GM23338 (cell line): ENCODE measurements at regions not wholly inside any gene's neighbourhood (a gene's known extent, or its start where the extent isn't known, plus 50 kb on each side); places are given as distances from the start of the nearest gene placed in this dataset.

ENCODE experiments used
- CREB1 ChIP-seq: fragments of 250-450 bp; sonication (Bioruptor Pico); IDR thresholded peaks from 2 replicates; pipeline ENCODE4 v1.5.0; 2020; ENCODE audit warnings: low read depth, mild to moderate bottlenecking, moderate library complexity
- ETS1 ChIP-seq: IDR thresholded peaks from 2 replicates; pipeline ENCODE4 v1.6.1; 2016; ENCODE audit warnings: antibody characterized with exemption
- EZH2 ChIP-seq: fragments of 200-600 bp; sonication (generic); IDR thresholded peaks from one replicate; pipeline ENCODE4 v1.8.0; 2017; ENCODE audit warnings: antibody characterized with exemption, mild to moderate bottlenecking, low read depth; ENCODE audit not compliant: unreplicated experiment
- EZH2phosphoT487 ChIP-seq: fragments of 200-600 bp; sonication (generic); IDR thresholded peaks from one replicate; pipeline ENCODE4 v1.8.1; 2018; ENCODE audit warnings: antibody characterized with exemption; ENCODE audit not compliant: unreplicated experiment
- JUNB ChIP-seq: IDR thresholded peaks from one replicate; pipeline ENCODE4 v1.6.1; 2016; ENCODE audit warnings: antibody characterized with exemption; ENCODE audit not compliant: unreplicated experiment
- POLR2AphosphoS5 ChIP-seq: IDR thresholded peaks from 2 replicates; pipeline ENCODE4 v1.6.1; 2016; ENCODE audit warnings: antibody characterized with exemption, low read depth
- REST ChIP-seq: IDR thresholded peaks from one replicate; pipeline ENCODE4 v1.6.1; 2018; ENCODE audit warnings: antibody characterized with exemption; ENCODE audit not compliant: unreplicated experiment
- ZNF331 ChIP-seq: fragments of 250-450 bp; sonication (Bioruptor Pico); IDR thresholded peaks from 2 replicates; pipeline ENCODE4 v1.5.0; 2020; ENCODE audit warnings: low read depth, mild to moderate bottlenecking, moderate library complexity
- TF ChIP-seq, protein P1 (sequence below), 2 experiments: fragments of 200-600 bp in 1 of 2; sonication (generic) in 1 of 2; conservative IDR thresholded peaks; 2 replicates each; pipeline versions ENCODE4 v1.5.1 to v1.6.1; 2016 to 2017; ENCODE audit warnings: antibody characterized with exemption in 2 of 2, low read depth in 2 of 2, mild to moderate bottlenecking in 2 of 2, moderate library complexity in 1 of 2

DNA sequence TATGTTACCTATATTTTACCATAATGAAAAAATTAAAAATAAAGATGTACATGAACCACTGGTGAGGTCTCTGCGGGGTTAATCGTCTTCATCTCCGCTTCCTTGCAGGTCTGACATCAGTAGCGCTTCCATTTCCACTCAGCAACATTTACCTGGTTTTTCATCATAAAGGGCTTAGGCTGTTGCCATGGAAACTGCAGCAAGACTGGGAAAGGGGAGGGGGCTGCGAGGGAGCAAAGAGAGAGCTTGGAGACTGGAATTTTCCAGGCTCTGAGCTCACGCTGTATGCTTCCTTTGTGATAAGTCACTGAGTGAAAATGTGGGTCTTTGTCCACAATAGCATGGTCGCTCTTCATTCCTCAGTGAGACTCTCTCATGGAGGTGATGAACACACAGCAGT lies 136.6 kb upstream of the USP29 start:
- TF ChIP-seq, protein P1, sequence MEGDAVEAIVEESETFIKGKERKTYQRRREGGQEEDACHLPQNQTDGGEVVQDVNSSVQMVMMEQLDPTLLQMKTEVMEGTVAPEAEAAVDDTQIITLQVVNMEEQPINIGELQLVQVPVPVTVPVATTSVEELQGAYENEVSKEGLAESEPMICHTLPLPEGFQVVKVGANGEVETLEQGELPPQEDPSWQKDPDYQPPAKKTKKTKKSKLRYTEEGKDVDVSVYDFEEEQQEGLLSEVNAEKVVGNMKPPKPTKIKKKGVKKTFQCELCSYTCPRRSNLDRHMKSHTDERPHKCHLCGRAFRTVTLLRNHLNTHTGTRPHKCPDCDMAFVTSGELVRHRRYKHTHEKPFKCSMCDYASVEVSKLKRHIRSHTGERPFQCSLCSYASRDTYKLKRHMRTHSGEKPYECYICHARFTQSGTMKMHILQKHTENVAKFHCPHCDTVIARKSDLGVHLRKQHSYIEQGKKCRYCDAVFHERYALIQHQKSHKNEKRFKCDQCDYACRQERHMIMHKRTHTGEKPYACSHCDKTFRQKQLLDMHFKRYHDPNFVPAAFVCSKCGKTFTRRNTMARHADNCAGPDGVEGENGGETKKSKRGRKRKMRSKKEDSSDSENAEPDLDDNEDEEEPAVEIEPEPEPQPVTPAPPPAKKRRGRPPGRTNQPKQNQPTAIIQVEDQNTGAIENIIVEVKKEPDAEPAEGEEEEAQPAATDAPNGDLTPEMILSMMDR (conservative IDR thresholded peaks at IDR 0.05; ENCODE audit: low read depth in 2 of 2) = no peak
- TF ChIP-seq REST = no peak
- TF ChIP-seq JUNB = no peak
- no peak for TF ChIP-seq EZH2
- TF ChIP-seq ZNF331 (CRISPR knock-in tag) = no peak
- no peak for TF ChIP-seq POLR2AphosphoS5
- no peak for TF ChIP-seq EZH2phosphoT487
- no peak for TF ChIP-seq CREB1 (CRISPR knock-in tag)
- TF ChIP-seq ETS1 = no peak
